GM21390 (cell line): ENCODE measurements at regions not wholly inside any gene's neighbourhood (a gene's known extent, or its start where the extent isn't known, plus 50 kb on each side); places are given as distances from the start of the nearest gene placed in this dataset.

ENCODE experiments used
- ATAC-seq: cut with Tn5 transposase; IDR thresholded peaks from one replicate; pipeline ENCODE4 v1.9.1; 2021; ENCODE audit not compliant: unreplicated experiment

GRCh38 chr2:106572541-106573450 lies 85.6 kb downstream of the CD8B2 start:
- no peak for ATAC-seq

- no peak for ATAC-seq
Observed at GRCh38 chr2:106573773-106574172, 86.6 kb downstream of the CD8B2 start.

DNA sequence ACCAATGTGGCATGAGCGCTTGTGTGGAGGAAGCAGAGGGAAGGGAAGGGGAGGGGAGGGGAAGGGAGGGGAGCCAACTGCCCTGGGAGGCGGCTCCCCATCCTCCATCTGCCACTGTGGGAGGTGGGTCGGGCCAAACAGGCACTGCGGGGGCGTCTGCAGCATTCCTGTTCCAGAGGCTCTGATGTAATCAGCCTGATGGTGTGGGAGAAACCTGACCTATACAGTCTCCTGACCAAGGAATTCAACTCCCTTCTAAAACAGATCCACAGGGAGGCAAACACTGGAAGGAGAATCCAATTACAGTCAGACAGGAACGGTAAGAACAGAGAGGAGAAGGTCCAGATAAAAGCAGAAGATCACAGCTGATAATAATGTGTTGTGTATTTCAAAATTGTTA lies 88.8 kb downstream of the CD8B2 start:
- ATAC-seq: no peak

DNA sequence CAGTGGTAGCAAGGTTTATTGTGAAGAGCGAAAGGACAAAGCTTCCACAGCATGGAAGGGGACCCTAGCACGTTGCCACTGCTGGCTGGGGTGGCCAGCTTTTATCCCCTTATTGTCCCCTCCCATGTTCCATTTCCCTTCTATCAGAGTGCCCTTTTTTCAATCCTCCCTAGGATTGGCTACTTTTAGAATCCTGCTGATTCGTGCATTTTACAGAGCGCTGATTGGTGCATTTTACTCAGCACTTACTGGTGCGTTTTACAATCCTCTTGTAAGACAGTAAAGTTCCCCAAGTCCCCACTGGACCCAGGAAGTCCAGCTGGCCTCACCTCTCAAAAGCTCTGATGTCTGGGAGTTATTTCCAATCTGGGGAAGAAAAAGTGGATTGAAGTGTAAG lies 90.1 kb downstream of the CD8B2 start:
- ATAC-seq: no peak

DNA sequence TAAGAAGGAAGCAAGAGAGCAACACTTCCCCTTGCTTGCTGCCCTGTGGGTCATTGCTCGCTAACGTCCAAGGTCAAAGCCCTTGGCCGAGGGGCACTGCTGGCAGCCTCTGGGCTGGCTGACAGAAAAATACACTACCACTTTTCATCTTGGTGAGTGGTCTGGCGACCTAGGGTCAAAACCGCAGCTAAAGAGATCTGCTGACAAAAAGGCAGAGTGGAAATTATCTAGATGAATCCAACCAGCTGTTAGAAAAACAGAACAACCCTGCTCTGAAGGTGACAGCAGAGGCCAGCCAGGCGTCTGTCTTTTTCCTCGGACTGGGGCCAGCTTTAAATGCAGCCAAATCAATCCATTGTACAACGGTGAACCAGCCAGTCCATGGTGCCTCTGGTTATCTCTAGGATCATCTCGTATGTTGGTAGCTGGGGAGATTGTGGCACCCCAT lies 92.6 kb downstream of the CD8B2 start:
- no peak for ATAC-seq

GRCh38 chr2:106580241-106580640 lies 93.1 kb downstream of the CD8B2 start:
- ATAC-seq: no peak

GRCh38 chr2:106581328-106581727 lies 94.2 kb downstream of the CD8B2 start:
- no peak for ATAC-seq

- ATAC-seq: no peak
Observed at GRCh38 chr2:106581755-106582147, 94.6 kb downstream of the CD8B2 start.

DNA sequence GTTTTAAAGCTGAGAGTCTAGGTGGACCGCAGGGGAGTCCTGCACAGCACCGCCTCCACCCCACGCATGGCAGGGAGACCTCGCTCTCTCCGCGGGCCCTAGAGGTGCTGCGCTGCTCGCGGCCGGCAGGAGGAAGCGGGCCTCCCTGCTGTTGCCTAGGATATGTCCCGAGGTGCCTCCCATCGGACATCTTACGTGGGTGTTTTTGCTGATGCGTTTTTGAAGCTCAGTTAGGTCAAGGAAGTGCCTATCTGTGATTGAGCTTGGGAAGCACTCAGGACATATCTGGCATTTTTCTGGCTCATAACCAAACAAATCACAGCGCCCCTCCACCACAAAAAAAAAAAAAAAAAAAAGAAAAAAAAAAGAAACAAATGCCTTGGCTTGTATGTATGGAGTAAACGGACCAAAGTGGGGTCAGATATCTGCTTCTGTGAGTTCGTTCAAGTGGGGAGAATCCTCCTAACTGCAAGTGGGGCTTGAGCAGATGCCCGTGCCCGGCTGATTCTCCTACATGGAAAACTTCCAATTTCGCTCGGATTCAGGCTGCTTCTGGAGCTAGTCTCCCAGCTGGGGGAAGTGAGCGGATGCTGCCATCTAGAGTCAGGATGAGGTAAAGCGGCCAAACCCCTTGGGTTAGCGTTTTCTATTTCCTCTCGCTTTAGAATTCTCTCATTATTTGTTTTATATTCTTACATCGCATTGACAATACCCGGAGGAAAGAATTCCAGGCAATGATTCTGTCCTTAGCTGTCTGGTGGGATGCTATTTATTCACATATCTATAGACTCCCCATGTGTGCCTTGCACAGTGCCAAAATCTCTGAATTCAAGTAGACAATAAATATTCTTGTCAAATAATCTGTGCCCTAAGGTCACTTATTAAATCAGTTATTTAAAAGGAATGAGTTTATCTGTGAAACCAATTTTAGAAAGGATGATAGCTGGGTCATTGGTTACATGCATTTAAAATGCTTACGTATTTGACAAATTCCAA lies 95.3 kb downstream of the CD8B2 start:
- peak; percentile 75 for ATAC-seq

GRCh38 chr2:106584304-106584954 lies 97.3 kb downstream of the CD8B2 start:
- ATAC-seq: no peak

- ATAC-seq: no peak
Observed at GRCh38 chr2:106596844-106597243, 109.7 kb downstream of the CD8B2 start.

DNA sequence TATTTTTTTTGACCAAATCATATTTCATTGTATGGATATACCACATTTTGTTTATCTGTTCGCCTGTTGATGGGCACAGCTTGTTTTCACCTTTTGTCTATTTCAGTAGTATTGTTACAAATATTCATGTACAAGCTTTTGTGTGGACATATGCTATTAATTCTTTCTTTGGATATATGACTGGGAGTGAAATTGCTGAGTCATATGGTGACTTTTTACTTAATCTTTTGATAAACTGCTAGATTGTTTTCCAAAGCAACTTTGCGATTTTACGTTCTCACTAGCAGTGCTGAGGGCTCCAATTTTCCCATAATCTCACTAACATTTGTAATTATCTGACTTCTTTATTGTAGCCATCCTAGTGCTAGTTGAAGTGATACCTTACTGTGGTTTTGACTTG lies 112.4 kb downstream of the CD8B2 start:
- ATAC-seq: no peak

DNA sequence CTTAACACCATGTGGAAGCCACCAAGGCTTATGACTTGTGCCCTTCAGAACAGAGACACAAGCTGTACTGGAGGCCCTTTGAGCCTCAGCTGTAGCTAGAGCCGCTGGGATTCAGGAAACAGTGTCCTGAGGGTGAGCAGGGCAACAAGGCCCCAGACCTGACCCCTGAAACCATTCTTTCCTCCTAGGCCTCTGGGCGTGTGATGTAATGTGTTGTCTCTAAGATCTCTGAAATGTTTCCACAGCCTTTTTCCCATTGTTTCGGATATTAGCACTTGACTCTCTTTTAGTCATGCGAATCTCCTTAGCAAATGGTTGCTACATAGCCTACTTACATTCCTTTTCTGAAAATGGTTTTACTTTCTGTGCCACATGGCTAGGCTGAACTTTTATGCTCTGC lies 114.9 kb downstream of the CD8B2 start:
- ATAC-seq: no peak

DNA sequence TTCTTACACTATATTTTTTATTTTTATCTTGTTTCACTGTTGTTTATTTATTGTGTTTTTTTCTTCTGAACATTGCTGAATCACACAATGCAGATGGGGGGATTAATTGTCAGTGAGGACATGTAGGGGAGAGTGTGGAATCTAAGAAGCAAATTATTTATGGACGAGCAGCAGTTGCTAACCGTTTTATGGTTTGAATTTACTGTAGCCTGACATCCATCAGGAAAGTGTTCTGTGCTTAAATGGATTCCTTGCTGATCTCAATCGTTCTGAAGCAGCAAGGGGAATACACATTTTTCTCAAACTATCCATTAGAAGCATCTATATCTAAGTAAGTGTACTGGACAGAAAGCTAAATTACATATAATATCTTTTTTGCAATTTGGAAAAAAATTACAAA lies 119.5 kb downstream of the CD8B2 start:
- ATAC-seq: no peak

DNA sequence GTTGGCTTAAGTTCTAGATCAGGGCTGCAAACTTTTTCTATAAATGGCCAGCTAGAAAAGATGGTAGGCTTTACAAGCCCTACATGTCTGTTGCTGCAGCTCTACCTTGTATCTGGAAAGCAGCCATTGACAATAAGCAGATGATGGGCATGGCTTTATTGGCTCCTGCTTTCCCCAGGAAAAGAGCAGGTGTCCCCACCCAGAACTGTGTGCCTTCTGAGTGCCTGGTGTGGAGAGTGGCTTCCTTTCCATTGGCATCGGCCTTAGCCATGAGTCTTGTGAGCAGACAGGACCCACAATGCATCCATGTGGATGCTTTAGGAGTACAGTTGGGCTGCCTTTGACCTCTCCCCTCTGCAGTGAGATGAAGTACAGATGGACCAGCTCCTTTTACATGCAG lies 120.2 kb downstream of the CD8B2 start:
- no peak for ATAC-seq

- no peak for ATAC-seq
Observed at GRCh38 chr2:106609780-106610179, 122.6 kb downstream of the CD8B2 start.

- ATAC-seq: no peak
Observed at GRCh38 chr2:106614511-106615291, 127.5 kb downstream of the CD8B2 start.

GRCh38 chr2:106618614-106619013 lies 131.4 kb downstream of the CD8B2 start:
- no peak for ATAC-seq

- no peak for ATAC-seq
Observed at GRCh38 chr2:106623456-106623855, 136.3 kb downstream of the CD8B2 start.

- ATAC-seq: no peak
Observed at GRCh38 chr2:106624787-106625380, 137.7 kb downstream of the CD8B2 start.
